CD14-positive monocyte (primary cell): ENCODE measurements at regions not wholly inside any gene's neighbourhood (a gene's known extent, or its start where the extent isn't known, plus 50 kb on each side); places are given as distances from the start of the nearest gene placed in this dataset.

Source experiments
- DNase-seq, 3 donors: peaks; one replicate each; pipeline ENCODE4 v3.0.0-alpha.2; 2011 to 2022
- H2AFZ ChIP-seq: 2 replicates; pipeline ENCODE4 v1.6.0; 2012; ENCODE audit warnings: mild to moderate bottlenecking, low read depth, low read length, inconsistent platforms; ENCODE audit not compliant: insufficient read depth, poor library complexity, severe bottlenecking
- H3K27ac ChIP-seq, 2 donors: 1 replicate in 1 of 2; 2 replicates in 1 of 2; pipeline ENCODE4 v1.5.1; 2012 to 2013; ENCODE audit warnings: low read length in 2 of 2, control low read depth in 1 of 2, inconsistent platforms in 1 of 2, low read depth in 1 of 2, mild to moderate bottlenecking in 1 of 2
- H3K27me3 ChIP-seq, 2 donors: one replicate each; pipeline versions ENCODE4 v1.6.0 to v1.6.1; 2011 to 2013; ENCODE audit warnings: low read length in 2 of 2; ENCODE audit not compliant: control insufficient read depth in 2 of 2, insufficient read depth in 2 of 2
- H3K36me3 ChIP-seq, 2 donors: replicated peaks in 1 of 2; 1 replicate in 1 of 2; 2 replicates in 1 of 2; pipeline versions ENCODE4 v1.5.1 to v1.6.1; 2012 to 2013; ENCODE audit warnings: low read length in 2 of 2, control low read depth in 1 of 2, inconsistent platforms in 1 of 2, mild to moderate bottlenecking in 1 of 2; ENCODE audit not compliant: insufficient read depth in 2 of 2, control insufficient read depth in 1 of 2
- H3K4me1 ChIP-seq, 2 donors: 1 replicate in 1 of 2; 2 replicates in 1 of 2; pipeline versions ENCODE4 v1.5.1 to v1.6.1; 2012 to 2013; ENCODE audit warnings: low read length in 2 of 2, control low read depth in 1 of 2, inconsistent platforms in 1 of 2, mild to moderate bottlenecking in 1 of 2, moderate library complexity in 1 of 2; ENCODE audit not compliant: insufficient read depth in 2 of 2, control insufficient read depth in 1 of 2
- H3K4me2 ChIP-seq: replicated peaks from 2 replicates; pipeline ENCODE3; 2012; ENCODE audit warnings: low read length, moderate library complexity, mild to moderate bottlenecking; ENCODE audit not compliant: poor library complexity, severe bottlenecking; ENCODE audit errors: extremely low read depth
- H3K4me3 ChIP-seq, 3 experiments: fragments of 200-600 bp in 1 of 3; sonication (generic) in 1 of 3; replicated peaks in 1 of 3; 1 replicate in 2 of 3; 2 replicates in 1 of 3; pipeline ENCODE4 v1.5.1; 2011 to 2013; ENCODE audit warnings: low read length in 3 of 3, mild to moderate bottlenecking in 3 of 3, control low read depth in 2 of 3, low read depth in 2 of 3, inconsistent platforms in 1 of 3, moderate library complexity in 1 of 3
- H3K79me2 ChIP-seq: 2 replicates; pipeline ENCODE4 v1.6.0; 2012; ENCODE audit warnings: mild to moderate bottlenecking, control low read depth, inconsistent platforms, low read length, moderate library complexity; ENCODE audit not compliant: insufficient read depth
- H3K9ac ChIP-seq: 2 replicates; pipeline ENCODE4 v1.6.0; 2017; ENCODE audit warnings: low read length, mild to moderate bottlenecking; ENCODE audit not compliant: insufficient read depth, poor library complexity, severe bottlenecking
- H3K9me3 ChIP-seq, 2 donors: replicated peaks in 1 of 2; 1 replicate in 1 of 2; 2 replicates in 1 of 2; pipeline versions ENCODE4 v1.5.1 to v1.6.1; 2012 to 2013; ENCODE audit warnings: low read length in 2 of 2, control low read depth in 1 of 2; ENCODE audit not compliant: control insufficient read depth in 1 of 2, insufficient read depth in 1 of 2
- H4K20me1 ChIP-seq: 2 replicates; pipeline ENCODE4 v1.6.0; 2012; ENCODE audit warnings: mild to moderate bottlenecking, low read length, control low read depth, moderate library complexity; ENCODE audit not compliant: insufficient read depth
- H3K27ac Mint-ChIP-seq, 7 donors: one replicate each; pipeline ENCODE4 v1.8.0; 2020; ENCODE audit warnings: mild to moderate bottlenecking in 7 of 7, mixed read lengths in 7 of 7, moderate library complexity in 6 of 7, inconsistent platforms in 2 of 7
- H3K27me3 Mint-ChIP-seq, 3 donors: one replicate each; pipeline ENCODE4 v1.8.0; 2021 to 2022; ENCODE audit warnings: low read depth in 3 of 3, mild to moderate bottlenecking in 3 of 3, mixed read lengths in 3 of 3, moderate library complexity in 3 of 3, inconsistent platforms in 1 of 3
- H3K36me3 Mint-ChIP-seq, 2 donors: one replicate each; pipeline ENCODE4 v1.8.0; 2020; ENCODE audit warnings: mixed read lengths in 2 of 2, inconsistent platforms in 1 of 2, mild to moderate bottlenecking in 1 of 2
- H3K4me1 Mint-ChIP-seq: one replicate; pipeline ENCODE4 v1.8.0; 2020; ENCODE audit warnings: mild to moderate bottlenecking, mixed read lengths
- H3K4me3 Mint-ChIP-seq, 2 donors: one replicate each; pipeline ENCODE4 v1.8.0; 2020; ENCODE audit warnings: mild to moderate bottlenecking in 2 of 2, mixed read lengths in 2 of 2, moderate library complexity in 1 of 2
- H3K9me3 Mint-ChIP-seq, 7 donors: one replicate each; pipeline ENCODE4 v1.8.0; 2020 to 2022; ENCODE audit warnings: mixed read lengths in 7 of 7, mild to moderate bottlenecking in 6 of 7, moderate library complexity in 6 of 7, inconsistent platforms in 2 of 7
- CTCF ChIP-seq: fragments of 200-600 bp; IDR thresholded peaks from one replicate; pipeline ENCODE4 v1.8.0; 2022; ENCODE audit warnings: antibody characterized with exemption, mild to moderate bottlenecking
- WGBS: methylation state at CpG from one replicate; pipeline ENCODE4 v1.1.5; 2013; ENCODE audit warnings: missing lambda C conversion rate; ENCODE audit not compliant: insufficient coverage; 5-methylcytosine and 5-hydroxymethylcytosine counted together
- intact Hi-C, 2 donors: fragments of 100-400 bp; cut with micrococcal nuclease; formaldehyde crosslinking; loops; one replicate each; pipeline versions ENCODE4 v1.15.0 to v1.15.1; 2023

DNA sequence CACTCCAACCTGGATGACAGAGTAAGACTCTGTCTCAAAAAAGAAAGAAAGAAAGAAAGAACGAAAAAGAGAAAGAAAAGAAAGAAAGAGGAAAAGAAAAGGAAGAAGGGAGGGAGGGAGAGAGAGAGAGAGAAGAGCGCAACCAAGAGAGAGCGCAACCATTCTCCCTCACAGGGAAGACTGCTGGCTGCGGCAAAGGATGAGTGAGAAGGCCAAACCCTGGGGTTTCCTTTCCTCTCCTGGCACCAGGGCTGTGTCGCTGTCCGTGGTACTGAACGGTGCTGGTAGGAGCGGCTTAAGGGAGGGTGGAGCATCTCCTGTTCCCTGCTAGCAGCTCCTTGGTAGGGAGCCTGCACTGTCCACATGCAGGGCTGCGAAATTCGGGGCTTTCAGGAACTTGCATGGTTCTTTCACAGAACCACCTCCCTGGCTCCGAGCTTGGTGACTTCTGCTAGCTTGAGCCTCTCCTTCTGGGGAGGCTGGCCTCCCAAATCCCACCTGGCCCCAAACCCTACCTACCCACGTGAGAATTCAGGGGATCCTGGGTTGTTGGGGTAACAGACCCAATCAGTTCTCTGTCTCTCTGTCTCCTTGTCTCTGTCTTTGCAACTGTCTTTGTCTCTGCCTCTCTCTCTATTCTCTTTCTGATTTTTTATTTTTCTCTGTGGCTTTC is 51.1 kb upstream of the ZNRF4 start:
- no peaks in the 10 kb centered on the region for H3K4me1 ChIP-seq
- H2AFZ ChIP-seq, result no peak overlapping the region
- WGBS, result 2% methylated on average over 5 of the region's 12 CpGs
- Mint-ChIP-seq H3K36me3 (no peaks in the 10 kb centered on the region), H3K27me3 (peaks cover 2 to 10% (median 5%) of the 10 kb centered on the region in 3 donors), H3K9me3 (peaks cover 2 to 15% (median 8%) of the 10 kb centered on the region in 7 donors), H3K4me1 (no peaks in the 10 kb centered on the region), H3K27ac (no peak overlapping the region), H3K4me3 (no peak overlapping the region)
- H3K27me3 ChIP-seq, result no peaks in the 10 kb centered on the region
- no peak overlapping the region for H3K4me2 ChIP-seq
- no peak overlapping the region for H3K4me3 ChIP-seq
- no peaks in the 10 kb centered on the region for H3K79me2 ChIP-seq
- no peaks in the 10 kb centered on the region for H4K20me1 ChIP-seq
- intact Hi-C loops, result no loop called here
- H3K9me3 ChIP-seq, result peaks cover 0 to 3% of the 10 kb centered on the region in 2 donors
- peak; percentile 3 to 9 (median 4) for DNase-seq
- no peaks in the 10 kb centered on the region for H3K36me3 ChIP-seq
- no peak overlapping the region for H3K9ac ChIP-seq
- no peak for TF ChIP-seq CTCF
- no peak overlapping the region for H3K27ac ChIP-seq
